Hepatocyte (in vitro differentiated cells): ENCODE measurements at regions not wholly inside any gene's neighbourhood (a gene's known extent, or its start where the extent isn't known, plus 50 kb on each side); places are given as distances from the start of the nearest gene placed in this dataset.
A peak's percentile ranks its signal among the peaks of the same experiment; 100 is the strongest.

Source experiments
- DNase-seq: peaks from one replicate; pipeline ENCODE4 v3.0.0-alpha.2; 2016; ENCODE audit warnings: low spot score
- H2AFZ ChIP-seq: fragments of 200-600 bp; sonication (generic); 2 replicates; pipeline ENCODE4 v1.6.0; 2016; ENCODE audit warnings: antibody characterized with exemption, mild to moderate bottlenecking
- H3K27ac ChIP-seq: fragments of 200-600 bp; sonication (generic); 2 replicates; pipeline ENCODE4 v1.5.1; 2016; ENCODE audit warnings: mild to moderate bottlenecking
- H3K27me3 ChIP-seq: fragments of 200-600 bp; sonication (generic); 2 replicates; pipeline ENCODE4 v1.6.1; 2016
- H3K36me3 ChIP-seq: fragments of 200-600 bp; sonication (generic); replicated peaks from 2 replicates; pipeline ENCODE4 v1.5.1; 2016; ENCODE audit warnings: low read depth; ENCODE audit not compliant: insufficient read depth
- H3K4me1 ChIP-seq: fragments of 200-600 bp; sonication (generic); 2 replicates; pipeline ENCODE4 v1.5.1; 2016; ENCODE audit warnings: mild to moderate bottlenecking, moderate library complexity; ENCODE audit not compliant: insufficient read depth
- H3K4me2 ChIP-seq: fragments of 200-600 bp; sonication (generic); 2 replicates; pipeline ENCODE4 v1.6.0; 2016
- H3K4me3 ChIP-seq: fragments of 200-600 bp; sonication (generic); 2 replicates; pipeline ENCODE4 v1.5.1; 2016; ENCODE audit warnings: mild to moderate bottlenecking
- H3K79me2 ChIP-seq: fragments of 200-600 bp; sonication (generic); 2 replicates; pipeline ENCODE4 v1.6.0; 2017; ENCODE audit warnings: mild to moderate bottlenecking
- H3K9me2 ChIP-seq: fragments of 200-600 bp; sonication (generic); replicated peaks from 2 replicates; pipeline ENCODE4 v1.6.0; 2017; ENCODE audit warnings: mild to moderate bottlenecking; ENCODE audit not compliant: insufficient read depth
- H3K9me3 ChIP-seq: fragments of 200-600 bp; sonication (generic); 2 replicates; pipeline ENCODE4 v1.5.1; 2016; ENCODE audit warnings: low read depth, mild to moderate bottlenecking
- H4K20me1 ChIP-seq: fragments of 200-600 bp; sonication (generic); 2 replicates; pipeline ENCODE4 v1.6.0; 2016; ENCODE audit warnings: mild to moderate bottlenecking; ENCODE audit not compliant: insufficient read depth, poor library complexity, severe bottlenecking
- EZH2 ChIP-seq: fragments of 200-600 bp; sonication (generic); IDR thresholded peaks from 2 replicates; pipeline ENCODE4 v1.6.1; 2016; ENCODE audit warnings: antibody characterized with exemption, mild to moderate bottlenecking, borderline replicate concordance
- EZH2phosphoT487 ChIP-seq: fragments of 200-600 bp; sonication (generic); IDR thresholded peaks from one replicate; pipeline ENCODE4 v1.6.1; 2018; ENCODE audit warnings: antibody characterized with exemption, mild to moderate bottlenecking, low read depth, moderate library complexity; ENCODE audit not compliant: unreplicated experiment, severe bottlenecking
- WGBS: methylation state at CpG from one replicate; pipeline ENCODE4 v1.1.6; 2016; ENCODE audit warnings: low lambda C conversion rate; ENCODE audit errors: missing lambda C conversion rate; 5-methylcytosine and 5-hydroxymethylcytosine counted together
- TF ChIP-seq, protein P1 (sequence below): fragments of 200-600 bp; sonication (generic); IDR thresholded peaks from 2 replicates; pipeline ENCODE4 v1.5.1; 2016; ENCODE audit warnings: antibody characterized with exemption, mild to moderate bottlenecking; ENCODE audit not compliant: poor library complexity

DNA sequence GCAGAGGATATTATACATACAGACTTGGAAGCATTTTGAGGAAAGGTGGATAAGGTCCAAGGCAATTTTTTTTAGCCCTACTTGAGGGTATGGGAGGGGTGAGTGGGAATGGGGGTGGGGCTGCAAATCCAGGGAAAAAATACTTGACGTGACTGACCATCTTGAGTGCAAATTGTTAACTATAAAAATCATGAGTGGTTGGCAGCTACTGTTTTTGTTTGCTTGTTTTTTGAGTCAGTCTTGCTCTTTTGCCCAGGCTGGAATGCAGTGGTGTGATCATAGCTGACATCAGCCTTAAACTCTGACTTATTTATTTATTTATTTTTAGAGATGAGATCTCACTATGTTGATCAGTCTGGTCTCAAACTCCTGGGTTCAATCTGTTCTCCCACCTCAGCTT, 458.8 kb downstream of the PIK3C3 start:
- WGBS, result 78% methylated on average over 1 of the region's 1 CpG

DNA sequence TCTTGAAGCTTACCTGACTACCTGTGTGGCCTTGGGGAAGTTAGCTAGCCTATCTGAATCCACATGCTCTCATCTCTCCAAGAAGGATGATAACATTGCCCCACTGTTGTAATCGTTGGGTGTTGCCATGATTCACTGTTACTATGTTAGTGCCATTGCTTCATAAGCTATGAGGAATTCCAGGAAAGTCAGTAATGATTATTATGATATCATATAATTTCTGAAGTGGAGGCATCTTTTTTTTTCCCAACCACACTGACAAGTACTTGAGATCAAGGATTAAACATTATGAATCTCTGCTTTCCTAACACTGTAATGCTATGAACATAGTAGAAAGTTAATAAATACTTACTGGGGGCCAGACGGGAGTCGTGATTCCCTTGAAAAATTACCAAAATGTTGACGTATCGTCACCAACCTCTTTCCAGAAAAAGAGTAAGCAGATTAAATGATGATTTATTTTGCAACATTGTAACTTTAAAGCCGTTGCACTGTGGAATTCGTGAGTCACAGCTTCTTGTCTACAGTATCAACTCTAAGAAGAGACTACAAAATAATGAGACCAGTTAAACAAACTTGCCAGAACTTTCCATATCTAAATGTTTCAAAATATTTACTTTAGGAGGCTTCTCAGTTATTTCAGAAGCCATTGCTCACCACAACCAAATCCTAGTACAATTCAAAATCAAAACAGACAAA, 459.9 kb downstream of the PIK3C3 start:
- H2AFZ ChIP-seq, result no peak overlapping the region
- WGBS, result 79% methylated on average over 7 of the region's 7 CpGs
- no peaks in the 10 kb centered on the region for H3K79me2 ChIP-seq
- H3K9me3 ChIP-seq, result no peaks in the 10 kb centered on the region
- no peaks in the 10 kb centered on the region for H3K27me3 ChIP-seq
- peak; percentile 25 for DNase-seq
- H3K9me2 ChIP-seq, result no peaks in the 10 kb centered on the region
- TF ChIP-seq EZH2phosphoT487, result no peak
- no peak for TF ChIP-seq EZH2
- TF ChIP-seq, protein P1, sequence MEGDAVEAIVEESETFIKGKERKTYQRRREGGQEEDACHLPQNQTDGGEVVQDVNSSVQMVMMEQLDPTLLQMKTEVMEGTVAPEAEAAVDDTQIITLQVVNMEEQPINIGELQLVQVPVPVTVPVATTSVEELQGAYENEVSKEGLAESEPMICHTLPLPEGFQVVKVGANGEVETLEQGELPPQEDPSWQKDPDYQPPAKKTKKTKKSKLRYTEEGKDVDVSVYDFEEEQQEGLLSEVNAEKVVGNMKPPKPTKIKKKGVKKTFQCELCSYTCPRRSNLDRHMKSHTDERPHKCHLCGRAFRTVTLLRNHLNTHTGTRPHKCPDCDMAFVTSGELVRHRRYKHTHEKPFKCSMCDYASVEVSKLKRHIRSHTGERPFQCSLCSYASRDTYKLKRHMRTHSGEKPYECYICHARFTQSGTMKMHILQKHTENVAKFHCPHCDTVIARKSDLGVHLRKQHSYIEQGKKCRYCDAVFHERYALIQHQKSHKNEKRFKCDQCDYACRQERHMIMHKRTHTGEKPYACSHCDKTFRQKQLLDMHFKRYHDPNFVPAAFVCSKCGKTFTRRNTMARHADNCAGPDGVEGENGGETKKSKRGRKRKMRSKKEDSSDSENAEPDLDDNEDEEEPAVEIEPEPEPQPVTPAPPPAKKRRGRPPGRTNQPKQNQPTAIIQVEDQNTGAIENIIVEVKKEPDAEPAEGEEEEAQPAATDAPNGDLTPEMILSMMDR, result no peak
- no peaks in the 10 kb centered on the region for H3K36me3 ChIP-seq
- H3K4me1 ChIP-seq, result no peaks in the 10 kb centered on the region
- peak overlapping the region; percentile 44 for H3K27ac ChIP-seq
- H3K4me3 ChIP-seq, result no peak overlapping the region
- H3K4me2 ChIP-seq, result no peak overlapping the region
- no peaks in the 10 kb centered on the region for H4K20me1 ChIP-seq

More for the DNA sequence above, 458.8 kb downstream of the PIK3C3 start:
- no peaks in the 10 kb centered on the region for H4K20me1 ChIP-seq
- H3K79me2 ChIP-seq, result no peaks in the 10 kb centered on the region
- H2AFZ ChIP-seq, result no peak overlapping the region
- H3K9me3 ChIP-seq, result no peaks in the 10 kb centered on the region
- H3K4me1 ChIP-seq, result no peaks in the 10 kb centered on the region
- no peaks in the 10 kb centered on the region for H3K9me2 ChIP-seq
- no peak for DNase-seq
- TF ChIP-seq, protein P1, result no peak
- TF ChIP-seq EZH2phosphoT487, result no peak
- no peak for TF ChIP-seq EZH2
- no peak overlapping the region for H3K27ac ChIP-seq
- no peak overlapping the region for H3K4me3 ChIP-seq
- no peaks in the 10 kb centered on the region for H3K27me3 ChIP-seq
- no peak overlapping the region for H3K4me2 ChIP-seq
- no peaks in the 10 kb centered on the region for H3K36me3 ChIP-seq

DNA sequence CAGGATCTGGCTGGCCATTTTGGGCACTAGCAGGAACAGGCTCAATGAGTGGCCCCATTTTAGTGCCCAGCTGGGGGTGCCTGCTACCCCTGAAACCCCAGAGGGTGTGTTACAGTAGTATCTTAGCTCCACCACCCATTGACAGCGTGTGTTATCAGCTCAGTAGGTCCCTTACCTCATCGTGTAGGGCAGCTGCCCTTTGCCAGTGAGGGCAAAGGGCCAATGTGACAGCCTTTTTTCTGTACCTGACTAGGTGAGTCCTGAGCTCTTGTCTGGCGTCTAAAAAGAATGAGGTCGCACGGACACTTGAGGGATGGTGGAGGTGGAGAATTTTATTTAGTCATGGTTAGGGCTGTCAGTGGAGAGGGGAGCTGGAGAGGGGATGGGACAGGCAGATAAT, 462.2 kb downstream of the PIK3C3 start:
- H3K4me1 ChIP-seq, result no peaks in the 10 kb centered on the region
- H3K27me3 ChIP-seq, result no peaks in the 10 kb centered on the region
- WGBS, result 86% methylated on average over 5 of the region's 5 CpGs
- H3K36me3 ChIP-seq, result no peaks in the 10 kb centered on the region
- no peaks in the 10 kb centered on the region for H3K9me3 ChIP-seq
- no peaks in the 10 kb centered on the region for H4K20me1 ChIP-seq
- TF ChIP-seq EZH2, result no peak
- TF ChIP-seq, protein P1, result no peak
- TF ChIP-seq EZH2phosphoT487, result no peak
- DNase-seq, result no peak
- H2AFZ ChIP-seq, result no peak overlapping the region
- no peaks in the 10 kb centered on the region for H3K9me2 ChIP-seq
- H3K27ac ChIP-seq, result no peak overlapping the region
- H3K79me2 ChIP-seq, result no peaks in the 10 kb centered on the region
- H3K4me3 ChIP-seq, result no peak overlapping the region
- H3K4me2 ChIP-seq, result no peak overlapping the region
